ENCODE measurements at regions not wholly inside any gene's neighbourhood (a gene's known extent, or its start where the extent isn't known, plus 50 kb on each side); places are given as distances from the start of the nearest gene placed in this dataset.

GRCh38 chr6:102631921-102632320 is 1238.4 kb downstream of the GRIK2 start:
- Histone ChIP-seq H3K79me2 (ENCODE audit: insufficient read depth, low read length) (no peaks in the 10 kb centered on the region), H3K9me2 (ENCODE audit: low read depth, low read length) (no peaks in the 10 kb centered on the region), H3K27me3 (ENCODE audit: insufficient read depth, low read length) (no peaks in the 10 kb centered on the region), H3K27ac (ENCODE audit: low read depth, low read length, poor library complexity, severe bottlenecking) (no peak overlapping the region), H3F3A (ENCODE audit: insufficient read depth, low read length) (no peaks in the 10 kb centered on the region), H3K4me1 (ENCODE audit: insufficient read depth, low read length, severe bottlenecking) (no peaks in the 10 kb centered on the region), H3K9ac (ENCODE audit: low read length) (no peak overlapping the region), H4K20me1 (ENCODE audit: insufficient read depth, low read length) (no peaks in the 10 kb centered on the region), H3K9me3 (ENCODE audit: low read length) (no peaks in the 10 kb centered on the region), H3K36me3 (ENCODE audit: insufficient read depth, low read length) (no peaks in the 10 kb centered on the region), H3K4me3 (ENCODE audit: low read depth, low read length, poor library complexity, severe bottlenecking) (no peak overlapping the region), H3K4me2 (ENCODE audit: low read length) (no peak overlapping the region), H2AFZ (ENCODE audit: low read length) (no peak overlapping the region)
- TF ChIP-seq EZH2 (IDR thresholded peaks at IDR 0.05; ENCODE audit: borderline replicate concordance, low read length) = no peak
- no peak for TF ChIP-seq CTCF (IDR thresholded peaks at IDR 0.05; ENCODE audit: low read length)

GRCh38 chr6:102623201-102623600 is 1229.7 kb downstream of the GRIK2 start:
- Histone ChIP-seq H3K79me2 (ENCODE audit: insufficient read depth, low read length) (no peaks in the 10 kb centered on the region), H3K9me3 (ENCODE audit: low read length) (no peaks in the 10 kb centered on the region), H3K9me2 (ENCODE audit: low read depth, low read length) (no peaks in the 10 kb centered on the region), H3K4me2 (ENCODE audit: low read length) (no peak overlapping the region), H3K4me1 (ENCODE audit: insufficient read depth, low read length, severe bottlenecking) (no peaks in the 10 kb centered on the region), H3K27ac (ENCODE audit: low read depth, low read length, poor library complexity, severe bottlenecking) (no peak overlapping the region), H3F3A (ENCODE audit: insufficient read depth, low read length) (no peaks in the 10 kb centered on the region), H3K4me3 (ENCODE audit: low read depth, low read length, poor library complexity, severe bottlenecking) (no peak overlapping the region), H3K9ac (ENCODE audit: low read length) (no peak overlapping the region), H4K20me1 (ENCODE audit: insufficient read depth, low read length) (no peaks in the 10 kb centered on the region), H2AFZ (ENCODE audit: low read length) (no peak overlapping the region), H3K36me3 (ENCODE audit: insufficient read depth, low read length) (no peaks in the 10 kb centered on the region), H3K27me3 (ENCODE audit: insufficient read depth, low read length) (no peaks in the 10 kb centered on the region)
- TF ChIP-seq CTCF (IDR thresholded peaks at IDR 0.05; ENCODE audit: low read length) (no peak), EZH2 (IDR thresholded peaks at IDR 0.05; ENCODE audit: borderline replicate concordance, low read length) (no peak)

- TF ChIP-seq CTCF (IDR thresholded peaks at IDR 0.05; ENCODE audit: low read length) (peak; percentile 73), EZH2 (IDR thresholded peaks at IDR 0.05; ENCODE audit: borderline replicate concordance, low read length) (no peak)
- Histone ChIP-seq H3K4me2 (ENCODE audit: low read length) (no peak overlapping the region), H3K9me3 (ENCODE audit: low read length) (peaks cover 2% of the 10 kb centered on the region; the same call in 1 of the 2 replicates), H3K36me3 (ENCODE audit: insufficient read depth, low read length) (no peaks in the 10 kb centered on the region), H3K9me2 (ENCODE audit: low read depth, low read length) (no peaks in the 10 kb centered on the region), H3F3A (ENCODE audit: insufficient read depth, low read length) (no peaks in the 10 kb centered on the region), H3K27ac (ENCODE audit: low read depth, low read length, poor library complexity, severe bottlenecking) (no peak overlapping the region), H3K9ac (ENCODE audit: low read length) (no peak overlapping the region), H4K20me1 (ENCODE audit: insufficient read depth, low read length) (no peaks in the 10 kb centered on the region), H3K4me3 (ENCODE audit: low read depth, low read length, poor library complexity, severe bottlenecking) (no peak overlapping the region), H3K4me1 (ENCODE audit: insufficient read depth, low read length, severe bottlenecking) (no peaks in the 10 kb centered on the region), H3K27me3 (ENCODE audit: insufficient read depth, low read length) (no peaks in the 10 kb centered on the region), H3K79me2 (ENCODE audit: insufficient read depth, low read length) (no peaks in the 10 kb centered on the region), H2AFZ (ENCODE audit: low read length) (no peak overlapping the region)
Observed at GRCh38 chr6:102619585-102619984, 1226.1 kb downstream of the GRIK2 start.

Measured in OCI-LY1 (cell line).